HG02798 (cell line): ENCODE measurements at regions not wholly inside any gene's neighbourhood (a gene's known extent, or its start where the extent isn't known, plus 50 kb on each side); places are given as distances from the start of the nearest gene placed in this dataset.
"Not testable (repeated sequence)": the region's sequence is repeated elsewhere in the genome, so short reads cannot be mapped to it uniquely, and the experiment has no call there.

Experiments used
- ATAC-seq: cut with Tn5 transposase; IDR thresholded peaks from one replicate; pipeline ENCODE4 v1.9.1; 2021; ENCODE audit warnings: mild to moderate bottlenecking; ENCODE audit not compliant: unreplicated experiment, poor library complexity

DNA sequence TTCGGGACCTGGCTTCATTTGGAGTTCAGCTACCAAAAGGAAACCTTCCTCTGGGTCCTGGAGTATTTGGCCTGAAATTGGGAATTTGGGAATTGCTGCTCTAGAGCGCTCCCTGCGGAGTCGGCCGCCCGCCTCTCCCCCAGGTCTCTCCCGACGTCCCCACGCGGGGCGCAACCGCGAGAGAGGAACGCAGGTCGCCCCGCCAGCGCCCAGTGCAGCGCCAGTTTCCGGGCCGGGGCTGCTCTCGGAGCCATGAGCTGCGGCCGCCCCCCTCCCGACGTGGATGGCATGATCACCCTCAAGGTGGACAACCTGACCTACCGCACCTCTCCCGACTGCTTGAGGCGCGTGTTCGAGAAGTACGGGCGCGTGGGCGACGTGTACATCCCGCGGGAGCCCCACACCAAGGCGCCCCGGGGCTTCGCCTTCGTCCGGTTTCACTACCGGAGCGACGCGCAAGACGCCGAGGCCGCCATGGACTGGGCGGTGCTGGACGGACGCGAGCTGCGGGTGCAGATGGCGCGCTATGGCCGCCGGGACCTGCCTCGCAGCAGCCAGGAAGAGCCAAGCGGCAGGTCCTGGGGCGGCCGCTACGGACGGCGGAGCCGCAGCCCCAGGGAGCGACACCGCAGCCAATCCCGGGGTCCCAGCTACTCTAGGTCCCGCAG is 529.2 kb downstream of the TNS3 start:
- ATAC-seq, result not testable (repeated sequence)

GRCh38 chr7:47049234-47049774 is 532.6 kb downstream of the TNS3 start:
- no peak for ATAC-seq

- no peak for ATAC-seq
Observed at GRCh38 chr7:47047384-47047783, 534.5 kb downstream of the TNS3 start.

DNA sequence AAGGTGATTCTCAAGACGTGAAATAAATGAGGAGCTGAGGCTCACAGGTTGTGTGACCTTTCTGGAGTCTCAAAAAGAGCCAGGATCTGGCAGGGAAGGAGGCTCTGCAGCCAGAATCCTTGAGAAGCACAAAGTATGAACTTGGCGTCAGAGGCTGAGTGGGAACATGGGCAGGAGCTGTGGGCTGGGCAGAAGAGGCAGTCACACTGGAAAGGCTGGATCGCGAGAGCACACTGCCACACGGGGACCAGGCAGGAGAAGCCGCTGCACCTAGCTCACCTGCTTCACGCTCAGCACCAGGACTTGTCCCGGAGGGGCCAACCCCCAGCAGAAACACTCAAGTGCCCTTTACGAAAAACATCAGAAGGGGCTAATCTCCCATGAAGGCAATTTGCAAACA is 535.0 kb downstream of the TNS3 start:
- ATAC-seq, result no peak

DNA sequence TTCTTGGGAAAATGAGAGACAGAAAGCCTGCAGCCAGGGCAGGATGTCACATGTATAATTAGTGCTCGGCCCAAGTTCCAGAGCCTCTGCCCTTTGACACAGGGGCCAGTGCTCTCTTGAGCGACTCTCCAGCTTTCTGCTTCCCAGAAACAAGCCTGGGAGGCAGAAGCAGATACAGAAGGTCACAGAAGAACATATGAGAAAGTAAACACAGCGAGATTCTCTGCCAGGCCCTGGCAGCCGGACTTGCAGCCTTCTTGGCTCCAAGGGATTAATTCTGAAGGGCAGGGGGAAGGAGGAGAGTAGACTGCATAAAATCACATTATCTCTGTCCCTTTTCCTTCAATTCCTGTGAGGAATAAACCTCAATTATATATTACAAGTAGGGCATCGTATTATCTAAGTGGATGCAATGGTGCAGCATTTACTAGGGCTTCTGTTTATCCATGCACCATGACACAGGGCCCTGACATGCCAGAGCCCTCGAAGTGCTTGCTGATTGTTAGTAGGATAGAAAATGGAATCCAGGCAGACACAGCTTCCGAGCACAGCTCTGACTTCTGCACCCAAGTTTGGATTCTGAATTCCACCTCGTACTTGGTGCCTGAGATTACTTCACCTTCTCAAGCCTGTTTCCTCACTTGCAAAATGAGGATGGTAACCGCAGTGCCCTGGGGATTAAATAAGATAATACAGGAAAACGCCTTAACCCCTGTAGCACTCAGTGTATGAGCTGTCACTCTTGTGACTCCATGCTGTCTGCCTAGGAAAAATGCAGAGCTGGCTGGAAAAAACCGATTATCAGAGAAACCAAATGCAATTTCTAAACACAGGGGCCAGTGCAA is 536.5 kb downstream of the TNS3 start:
- ATAC-seq, result no peak

DNA sequence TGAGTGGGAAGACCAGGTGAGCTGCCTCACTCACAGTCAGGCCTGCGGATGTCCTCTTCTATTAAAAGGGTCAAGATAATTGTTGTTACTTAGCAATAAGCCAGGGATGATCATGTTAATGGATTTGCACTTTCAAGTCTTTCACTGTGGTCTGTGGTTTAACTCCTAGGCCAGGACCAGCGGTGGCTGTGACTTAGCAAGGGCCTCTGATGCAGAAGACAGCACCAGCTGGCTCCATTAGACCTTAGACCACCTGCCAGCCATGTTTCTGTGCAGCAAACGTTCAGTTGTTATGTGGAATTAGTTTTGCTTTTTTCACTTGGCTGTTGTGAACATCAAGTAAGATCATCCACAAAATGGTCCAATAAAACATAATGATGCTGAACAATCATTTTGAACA is 537.3 kb downstream of the TNS3 start:
- ATAC-seq, result no peak

- ATAC-seq, result no peak
Observed at GRCh38 chr7:47043304-47043703, 538.6 kb downstream of the TNS3 start.

- ATAC-seq, result no peak
Observed at GRCh38 chr7:47042669-47043068, 539.2 kb downstream of the TNS3 start.

DNA sequence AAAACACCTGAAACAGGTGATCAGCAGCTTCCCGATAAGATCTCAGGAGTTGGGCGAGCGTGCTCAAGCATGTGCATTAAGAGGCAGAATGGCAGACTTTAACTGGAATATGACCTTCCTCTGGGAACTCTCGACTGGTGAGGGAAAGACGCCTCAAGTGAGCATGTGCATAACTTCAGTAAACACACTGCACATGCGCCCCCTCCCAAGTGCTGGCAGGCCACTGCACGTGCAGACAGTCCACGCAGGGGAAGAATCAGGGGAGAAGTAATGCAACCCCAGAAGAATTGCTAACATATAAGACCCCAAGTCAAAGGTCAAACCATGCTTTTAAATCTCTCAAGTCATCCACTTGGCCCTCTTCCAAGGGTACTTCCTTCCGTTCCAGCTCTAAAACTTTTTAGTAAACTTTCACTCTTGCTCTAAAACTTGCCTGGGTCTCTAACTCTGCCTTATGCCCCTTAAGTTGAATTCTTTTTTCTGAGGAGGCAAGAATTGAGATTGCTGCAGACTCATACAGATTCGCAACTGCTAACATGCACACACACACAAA is 541.0 kb downstream of the TNS3 start:
- no peak for ATAC-seq

DNA sequence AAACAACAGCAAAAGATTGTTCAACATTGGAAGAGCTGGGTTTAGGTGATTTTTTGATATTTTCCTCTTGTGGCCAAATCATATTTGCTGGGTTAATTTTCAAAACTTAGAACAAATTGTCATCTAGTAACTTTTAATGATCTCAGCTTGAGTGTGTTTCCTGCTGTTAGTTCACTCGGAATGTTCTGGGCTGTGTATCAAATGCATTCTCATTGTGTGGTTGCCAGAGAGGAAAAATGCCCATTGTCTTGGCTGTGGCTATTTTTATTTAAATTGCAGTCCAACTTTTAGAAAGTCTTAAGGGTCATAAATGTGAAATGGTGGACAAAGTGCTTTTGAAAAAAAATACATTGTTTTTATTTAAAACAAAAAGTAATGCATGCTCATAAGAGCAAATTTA is 542.0 kb downstream of the TNS3 start:
- no peak for ATAC-seq

DNA sequence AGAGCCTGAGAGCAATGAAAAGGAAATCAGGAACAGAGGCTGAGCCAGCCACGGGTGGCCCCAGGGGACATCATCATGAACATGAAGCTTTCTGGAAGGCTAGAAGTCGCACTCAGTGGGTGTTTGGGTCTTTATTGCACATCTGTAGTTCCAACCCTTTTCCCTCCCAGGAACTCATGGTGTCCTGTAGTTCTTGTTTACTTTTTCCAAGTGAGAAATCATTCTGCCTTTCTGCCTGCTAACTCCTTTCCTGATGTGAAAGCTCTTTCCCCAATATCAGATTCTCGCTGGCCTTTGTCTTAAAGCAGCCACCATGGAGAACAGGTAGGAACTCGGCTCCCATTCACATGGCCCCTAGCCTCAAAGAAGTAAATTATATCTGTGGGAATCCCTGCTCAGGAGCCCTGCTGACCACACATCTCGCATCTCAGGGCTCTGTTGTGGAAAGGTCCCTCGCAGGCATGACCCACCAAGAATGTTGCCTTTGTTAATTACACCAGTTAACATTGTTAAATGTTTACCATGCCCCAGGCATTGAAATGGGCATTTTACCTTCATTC is 542.7 kb downstream of the TNS3 start:
- ATAC-seq, result no peak

- no peak for ATAC-seq
Observed at GRCh38 chr7:47038621-47039020, 543.3 kb downstream of the TNS3 start.

- no peak for ATAC-seq
Observed at GRCh38 chr7:47037607-47038006, 544.3 kb downstream of the TNS3 start.

GRCh38 chr7:47036909-47037308 is 545.0 kb downstream of the TNS3 start:
- ATAC-seq, result no peak

DNA sequence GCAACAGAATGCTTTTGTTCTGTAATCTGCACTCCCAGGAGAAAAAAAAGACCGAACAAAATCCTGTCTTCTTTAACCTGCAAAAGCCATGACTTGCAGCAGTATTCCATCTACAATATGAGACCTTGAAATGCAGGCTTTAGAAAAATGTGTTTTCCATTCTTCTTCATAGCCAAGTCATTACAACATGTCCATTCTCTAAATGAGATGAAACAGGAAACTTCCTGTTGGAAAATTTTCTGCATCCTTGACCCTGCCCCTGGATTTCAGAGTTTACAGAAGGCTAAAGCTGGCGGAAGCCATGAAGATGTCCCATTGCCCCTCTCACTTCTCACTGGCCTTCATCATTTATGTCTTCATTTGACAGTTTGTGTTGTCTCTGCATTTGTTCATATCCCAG is 546.4 kb downstream of the TNS3 start:
- ATAC-seq, result no peak

GRCh38 chr7:47034180-47034579 is 547.7 kb downstream of the TNS3 start:
- no peak for ATAC-seq

DNA sequence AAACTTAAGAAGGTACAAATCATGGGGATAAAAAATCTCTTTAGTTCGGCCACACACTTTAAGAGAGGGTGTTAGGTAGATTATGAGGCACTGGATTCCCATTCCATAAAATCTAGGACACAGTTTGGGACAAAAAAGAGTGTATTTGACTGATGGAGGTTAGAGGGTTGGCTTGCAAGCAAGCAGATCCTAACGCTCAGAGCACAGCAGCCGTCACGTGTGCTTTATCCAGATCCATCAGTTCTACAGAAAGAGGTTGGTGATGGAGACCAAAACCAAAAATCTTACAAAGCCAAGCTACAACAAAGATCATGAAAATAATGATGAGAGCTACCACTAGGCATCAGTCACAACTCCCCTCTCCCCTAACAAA is 549.4 kb downstream of the TNS3 start:
- no peak for ATAC-seq

GRCh38 chr7:47031786-47032535 is 550.0 kb downstream of the TNS3 start:
- ATAC-seq, result no peak

DNA sequence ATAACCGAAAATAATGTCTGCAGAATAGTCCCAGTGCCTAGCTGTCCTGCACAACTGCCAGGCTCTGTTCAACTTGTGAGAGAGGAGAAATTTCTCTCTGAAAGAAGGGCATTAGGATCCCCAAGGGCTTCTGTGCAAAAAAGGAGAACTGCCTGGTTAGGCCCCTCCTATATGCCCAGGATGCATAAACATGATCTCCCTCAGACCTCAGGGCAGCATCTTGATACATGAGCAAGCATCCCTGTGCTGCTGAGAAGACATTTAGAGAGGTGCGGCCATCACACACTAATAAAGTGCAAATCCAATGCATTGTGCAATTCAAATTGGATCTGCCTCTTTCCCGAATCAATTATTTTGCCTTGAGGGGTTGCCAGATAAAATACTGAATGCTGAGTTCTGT is 553.6 kb downstream of the TNS3 start:
- no peak for ATAC-seq

- ATAC-seq, result no peak
Observed at GRCh38 chr7:47027695-47028240, 554.1 kb downstream of the TNS3 start.
